ENCODE measurements at regions not wholly inside any gene's neighbourhood (a gene's known extent, or its start where the extent isn't known, plus 50 kb on each side); places are given as distances from the start of the nearest gene placed in this dataset.

- no peak for DNase-seq (ENCODE audit: low spot score)
Observed at GRCh38 chr18:77567205-77567604, 317.6 kb downstream of the GALR1 start.

- no peak for DNase-seq (ENCODE audit: low spot score)
Observed at GRCh38 chr18:77571743-77572142, 322.1 kb downstream of the GALR1 start.

GRCh38 chr18:77572537-77572936 is 322.9 kb downstream of the GALR1 start:
- DNase-seq (ENCODE audit: low spot score): no peak

GRCh38 chr18:77573571-77573970 is 323.9 kb downstream of the GALR1 start:
- no peak for DNase-seq (ENCODE audit: low spot score)

GRCh38 chr18:77590943-77591515 is 341.4 kb downstream of the GALR1 start:
- no peak for DNase-seq (ENCODE audit: low spot score)

GRCh38 chr18:77597726-77598125 is 348.1 kb downstream of the GALR1 start:
- DNase-seq (ENCODE audit: low spot score): no peak

GRCh38 chr18:77600674-77601073 is 351.0 kb downstream of the GALR1 start:
- DNase-seq (ENCODE audit: low spot score): no peak

GRCh38 chr18:77601567-77601966 is 351.9 kb downstream of the GALR1 start:
- DNase-seq (ENCODE audit: low spot score): no peak

- no peak for DNase-seq (ENCODE audit: low spot score)
Observed at GRCh38 chr18:77607087-77607486, 357.4 kb downstream of the GALR1 start.

- no peak for DNase-seq (ENCODE audit: low spot score)
Observed at GRCh38 chr18:77608807-77609206, 359.2 kb downstream of the GALR1 start.

- DNase-seq (ENCODE audit: low spot score): no peak
Observed at GRCh38 chr18:77617694-77618093, 368.0 kb downstream of the GALR1 start.

- no peak for DNase-seq (ENCODE audit: low spot score)
Observed at GRCh38 chr18:77619525-77619924, 369.9 kb downstream of the GALR1 start.

- DNase-seq (ENCODE audit: low spot score): no peak
Observed at GRCh38 chr18:77622009-77622692, 372.5 kb downstream of the GALR1 start.

GRCh38 chr18:77632758-77633157 is 383.1 kb downstream of the GALR1 start:
- DNase-seq (ENCODE audit: low spot score): no peak

GRCh38 chr18:77634494-77634893 is 384.8 kb downstream of the GALR1 start:
- DNase-seq (ENCODE audit: low spot score): no peak

- DNase-seq (ENCODE audit: low spot score): peak; percentile 80
Observed at GRCh38 chr18:77635451-77635850, 385.8 kb downstream of the GALR1 start.

- no peak for DNase-seq (ENCODE audit: low spot score)
Observed at GRCh38 chr18:77635858-77636257, 386.2 kb downstream of the GALR1 start.

- no peak for DNase-seq (ENCODE audit: low spot score)
Observed at GRCh38 chr18:77645170-77645872, 395.7 kb downstream of the GALR1 start.

- peak; percentile 73 for DNase-seq (ENCODE audit: low spot score)
Observed at GRCh38 chr18:77647472-77647871, 397.8 kb downstream of the GALR1 start.

GRCh38 chr18:77648411-77648810 is 398.8 kb downstream of the GALR1 start:
- DNase-seq (ENCODE audit: low spot score): no peak

GRCh38 chr18:77650799-77651385 is 401.2 kb downstream of the GALR1 start:
- peak; percentile 91 for DNase-seq (ENCODE audit: low spot score)

- peak; percentile 89 for DNase-seq (ENCODE audit: low spot score)
Observed at GRCh38 chr18:77651441-77651840, 401.8 kb downstream of the GALR1 start.
